Astrocyte of the spinal cord (primary cell): ENCODE measurements at regions not wholly inside any gene's neighbourhood (a gene's known extent, or its start where the extent isn't known, plus 50 kb on each side); places are given as distances from the start of the nearest gene placed in this dataset.
A peak's percentile ranks its signal among the peaks of the same experiment; 100 is the strongest.

Experiments used
- DNase-seq: peaks from one replicate; pipeline ENCODE4 v3.0.0; 2011; ENCODE audit warnings: low read depth, low spot score
- H3K4me3 ChIP-seq: 2 replicates; pipeline ENCODE4 v1.5.1; 2011; ENCODE audit warnings: low read depth, mild to moderate bottlenecking, low read length, moderate library complexity
- CTCF ChIP-seq: IDR thresholded peaks from 2 replicates; pipeline ENCODE4 v1.5.1; 2012; ENCODE audit warnings: low read depth, mild to moderate bottlenecking, low read length, inconsistent platforms
- in situ Hi-C: cut with HindIII; loops from 2 replicates; pipeline ENCODE4 v1.10.0; 2017; ENCODE audit warnings: low sequenced_read_pairs

GRCh38 chr15:97750060-97750459 is 210.4 kb upstream of the ARRDC4 start:
- DNase-seq, result no peak
- TF ChIP-seq CTCF, result no peak
- in situ Hi-C loops, result no loop called here
- no peak overlapping the region for H3K4me3 ChIP-seq

GRCh38 chr15:97755726-97756125 is 204.8 kb upstream of the ARRDC4 start:
- H3K4me3 ChIP-seq, result no peak overlapping the region
- DNase-seq, result no peak
- no peak for TF ChIP-seq CTCF
- in situ Hi-C loops, result no loop called here

GRCh38 chr15:97759363-97759762 is 201.1 kb upstream of the ARRDC4 start:
- in situ Hi-C loops, result no loop called here
- TF ChIP-seq CTCF, result no peak
- no peak overlapping the region for H3K4me3 ChIP-seq
- peak; percentile 55 for DNase-seq

- DNase-seq, result no peak
- in situ Hi-C loops, result no loop called here
- no peak overlapping the region for H3K4me3 ChIP-seq
- no peak for TF ChIP-seq CTCF
Measured at GRCh38 chr15:97761110-97761509, 199.4 kb upstream of the ARRDC4 start.

- no peak for DNase-seq
- in situ Hi-C loops, result no loop called here
- TF ChIP-seq CTCF, result no peak
- H3K4me3 ChIP-seq, result no peak overlapping the region
Measured at GRCh38 chr15:97783240-97783639, 177.3 kb upstream of the ARRDC4 start.

- TF ChIP-seq CTCF, result no peak
- DNase-seq, result no peak
- in situ Hi-C loops, result no loop called here
- H3K4me3 ChIP-seq, result no peak overlapping the region
Measured at GRCh38 chr15:97786741-97787140, 173.8 kb upstream of the ARRDC4 start.

GRCh38 chr15:97790180-97790579 is 170.3 kb upstream of the ARRDC4 start:
- no peak for TF ChIP-seq CTCF
- H3K4me3 ChIP-seq, result no peak overlapping the region
- no peak for DNase-seq
- in situ Hi-C loops, result no loop called here
